Calu3 (cell line): ENCODE measurements at regions not wholly inside any gene's neighbourhood (a gene's known extent, or its start where the extent isn't known, plus 50 kb on each side); places are given as distances from the start of the nearest gene placed in this dataset.

ENCODE experiments used
- BruUV-seq: library from RNA; stranded (reverse); fragments of 400-500 nt; replicated peaks from 2 replicates; lab custom pipeline; 2021; lab: Mats Ljungman, UMichigan
- CTCF ChIA-PET: fragments of 300-600 bp; sonication (Branson Sonifier 250); formaldehyde crosslinking; loops from one replicate; lab custom pipeline; 2022; ENCODE audit warnings: antibody characterized with exemption; lab: Charles Lee
- DNase-seq: peaks from one replicate; pipeline ENCODE4 v3.0.0; 2022
- H3K27ac Mint-ChIP-seq: one replicate; pipeline ENCODE4 v1.8.0; 2022; ENCODE audit warnings: mixed read lengths; ENCODE audit not compliant: unreplicated experiment
- H3K27me3 Mint-ChIP-seq: one replicate; pipeline ENCODE4 v1.8.0; 2022; ENCODE audit warnings: mixed read lengths; ENCODE audit not compliant: unreplicated experiment
- H3K36me3 Mint-ChIP-seq: one replicate; pipeline ENCODE4 v1.8.0; 2022; ENCODE audit warnings: mild to moderate bottlenecking, moderate library complexity, mixed read lengths; ENCODE audit not compliant: insufficient read depth, unreplicated experiment
- H3K4me1 Mint-ChIP-seq: one replicate; pipeline ENCODE4 v1.8.0; 2022; ENCODE audit warnings: mild to moderate bottlenecking, low read depth, mixed read lengths; ENCODE audit not compliant: unreplicated experiment
- H3K4me3 Mint-ChIP-seq: one replicate; pipeline ENCODE4 v1.8.0; 2022; ENCODE audit warnings: mild to moderate bottlenecking, low read depth, moderate library complexity, mixed read lengths; ENCODE audit not compliant: unreplicated experiment
- H3K9me3 Mint-ChIP-seq: one replicate; pipeline ENCODE4 v1.8.0; 2022; ENCODE audit warnings: low read depth, mixed read lengths; ENCODE audit not compliant: unreplicated experiment
- intact Hi-C: fragments of 100-400 bp; cut with micrococcal nuclease; formaldehyde crosslinking; loops from one replicate; pipeline ENCODE4 v1.10.0; 2022; ENCODE audit not compliant: unreplicated experiment
- TF ChIP-seq, protein P1 (sequence below): fragments of 200-600 bp; IDR thresholded peaks from one replicate; pipeline ENCODE4 v1.8.0; 2022; ENCODE audit warnings: antibody characterized with exemption; ENCODE audit not compliant: unreplicated experiment

DNA sequence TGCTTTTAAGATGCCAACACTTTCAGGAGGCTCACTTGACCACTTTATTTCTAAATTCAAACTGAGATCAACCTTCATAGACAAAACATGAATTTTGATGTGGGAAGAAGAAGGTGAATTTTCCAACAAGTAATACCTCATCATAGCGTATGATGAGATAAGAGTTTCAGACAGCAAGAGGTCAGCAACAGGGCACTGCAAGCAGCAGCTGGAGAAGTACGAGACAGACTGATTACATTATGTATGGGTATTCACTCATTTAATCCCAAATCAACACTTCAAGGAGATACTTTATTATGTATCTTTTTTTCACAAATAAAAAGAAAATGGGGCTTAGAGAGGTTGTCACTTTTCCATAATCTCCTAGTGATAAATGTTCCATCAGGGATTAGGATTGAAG, 389.8 kb downstream of the TBC1D4 start:
- H3K9me3 Mint-ChIP-seq, result no peaks in the 10 kb centered on the region
- DNase-seq, result no peak
- no TSS peak for BruUV-seq
- no peaks in the 10 kb centered on the region for H3K36me3 Mint-ChIP-seq
- no peak overlapping the region for H3K4me3 Mint-ChIP-seq
- intact Hi-C loops, result no loop called here
- no peaks in the 10 kb centered on the region for H3K4me1 Mint-ChIP-seq
- H3K27ac Mint-ChIP-seq, result no peak overlapping the region
- TF ChIP-seq, protein P1, sequence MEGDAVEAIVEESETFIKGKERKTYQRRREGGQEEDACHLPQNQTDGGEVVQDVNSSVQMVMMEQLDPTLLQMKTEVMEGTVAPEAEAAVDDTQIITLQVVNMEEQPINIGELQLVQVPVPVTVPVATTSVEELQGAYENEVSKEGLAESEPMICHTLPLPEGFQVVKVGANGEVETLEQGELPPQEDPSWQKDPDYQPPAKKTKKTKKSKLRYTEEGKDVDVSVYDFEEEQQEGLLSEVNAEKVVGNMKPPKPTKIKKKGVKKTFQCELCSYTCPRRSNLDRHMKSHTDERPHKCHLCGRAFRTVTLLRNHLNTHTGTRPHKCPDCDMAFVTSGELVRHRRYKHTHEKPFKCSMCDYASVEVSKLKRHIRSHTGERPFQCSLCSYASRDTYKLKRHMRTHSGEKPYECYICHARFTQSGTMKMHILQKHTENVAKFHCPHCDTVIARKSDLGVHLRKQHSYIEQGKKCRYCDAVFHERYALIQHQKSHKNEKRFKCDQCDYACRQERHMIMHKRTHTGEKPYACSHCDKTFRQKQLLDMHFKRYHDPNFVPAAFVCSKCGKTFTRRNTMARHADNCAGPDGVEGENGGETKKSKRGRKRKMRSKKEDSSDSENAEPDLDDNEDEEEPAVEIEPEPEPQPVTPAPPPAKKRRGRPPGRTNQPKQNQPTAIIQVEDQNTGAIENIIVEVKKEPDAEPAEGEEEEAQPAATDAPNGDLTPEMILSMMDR, result no peak
- no peaks in the 10 kb centered on the region for H3K27me3 Mint-ChIP-seq
- CTCF ChIA-PET, result no interaction called here

DNA sequence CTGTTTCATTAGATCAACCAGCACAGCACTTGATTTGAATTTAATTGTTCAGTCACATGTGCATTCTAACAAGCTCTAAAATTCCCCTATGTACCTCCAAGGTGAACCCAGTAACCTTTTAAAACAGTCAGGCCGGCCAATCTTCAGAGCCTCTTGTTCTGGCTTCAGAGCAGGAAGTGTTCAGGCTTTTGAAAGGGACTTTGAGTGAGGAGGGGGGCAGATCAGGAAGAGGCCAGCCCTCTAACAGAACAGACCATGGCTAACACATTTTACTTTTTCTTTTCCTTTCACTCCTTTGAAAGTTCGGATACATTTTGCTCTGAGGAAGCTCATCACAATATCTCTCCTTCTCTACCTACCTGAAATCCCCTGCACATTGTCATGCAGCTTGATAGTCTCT, 390.3 kb downstream of the TBC1D4 start:
- intact Hi-C loops, result no loop called here
- no peaks in the 10 kb centered on the region for H3K9me3 Mint-ChIP-seq
- no peaks in the 10 kb centered on the region for H3K36me3 Mint-ChIP-seq
- no peak overlapping the region for H3K4me3 Mint-ChIP-seq
- H3K27me3 Mint-ChIP-seq, result no peaks in the 10 kb centered on the region
- BruUV-seq, result no TSS peak
- H3K4me1 Mint-ChIP-seq, result no peaks in the 10 kb centered on the region
- no peak for DNase-seq
- TF ChIP-seq, protein P1, result no peak
- CTCF ChIA-PET, result no interaction called here
- no peak overlapping the region for H3K27ac Mint-ChIP-seq

DNA sequence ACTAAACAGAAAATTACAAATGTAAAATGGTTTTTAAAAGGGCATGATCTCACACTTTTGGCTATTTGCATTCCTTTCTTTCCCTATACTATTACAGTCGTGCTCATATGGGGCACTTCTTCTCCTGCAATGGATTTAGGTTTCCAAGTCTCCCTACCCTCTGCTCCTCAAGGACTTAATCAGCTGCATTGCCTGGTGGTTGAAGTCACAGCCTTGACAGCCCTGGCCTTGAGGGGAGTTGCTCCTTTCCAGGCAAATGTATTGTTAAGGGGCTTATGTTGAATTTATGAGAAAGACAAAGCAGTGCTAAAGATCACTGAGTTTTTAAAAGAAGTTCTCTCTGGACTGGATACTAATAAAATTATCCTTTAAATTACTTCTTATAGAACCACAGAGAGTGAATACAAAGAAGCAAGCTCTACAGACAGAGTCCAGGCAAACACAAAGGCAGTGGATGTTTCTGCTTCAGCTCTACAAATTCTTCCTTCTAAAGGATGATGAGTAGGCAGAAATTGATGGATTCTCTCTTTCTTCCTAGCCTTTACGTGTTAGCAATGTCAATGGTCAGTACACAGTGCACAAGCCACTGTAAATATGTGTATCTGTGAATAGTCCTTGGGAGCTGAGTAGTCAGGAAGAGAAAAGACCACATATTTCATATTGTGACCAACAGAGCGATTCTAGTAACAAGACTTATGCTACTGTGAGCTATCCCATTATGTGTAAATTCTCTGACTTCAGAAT, 390.9 kb downstream of the TBC1D4 start:
- Mint-ChIP-seq H3K36me3 (no peaks in the 10 kb centered on the region), H3K4me3 (no peak overlapping the region), H3K9me3 (no peaks in the 10 kb centered on the region), H3K27me3 (no peaks in the 10 kb centered on the region), H3K27ac (no peak overlapping the region), H3K4me1 (no peaks in the 10 kb centered on the region)
- no TSS peak for BruUV-seq
- TF ChIP-seq, protein P1, result no peak
- intact Hi-C loops, result no loop called here
- CTCF ChIA-PET, result no interaction called here
- DNase-seq, result no peak

DNA sequence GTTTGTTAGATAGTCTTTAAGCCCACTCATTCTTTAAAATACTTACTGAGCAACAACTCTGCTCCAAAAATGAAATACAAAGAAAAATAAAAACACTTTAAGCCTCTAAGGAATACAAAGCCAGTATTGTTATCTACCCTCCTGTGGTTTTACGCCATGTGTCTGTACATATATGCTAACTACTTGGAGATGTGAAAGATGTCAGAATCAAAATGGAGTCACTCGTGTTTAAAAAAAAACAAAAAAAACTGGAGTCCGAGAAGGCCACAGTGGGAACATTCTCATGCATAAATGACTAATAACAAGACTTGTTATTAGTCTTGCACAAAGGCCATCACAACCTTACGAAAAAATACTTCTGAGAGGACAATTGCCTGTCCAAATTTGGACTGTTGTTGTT, 393.1 kb downstream of the TBC1D4 start:
- DNase-seq, result no peak
- no peaks in the 10 kb centered on the region for H3K36me3 Mint-ChIP-seq
- H3K9me3 Mint-ChIP-seq, result no peaks in the 10 kb centered on the region
- TF ChIP-seq, protein P1, result no peak
- no peaks in the 10 kb centered on the region for H3K4me1 Mint-ChIP-seq
- no peak overlapping the region for H3K4me3 Mint-ChIP-seq
- no peak overlapping the region for H3K27ac Mint-ChIP-seq
- H3K27me3 Mint-ChIP-seq, result no peaks in the 10 kb centered on the region
- intact Hi-C loops, result no loop called here
- CTCF ChIA-PET, result no interaction called here
- BruUV-seq, result no TSS peak
